GM21619 (cell line): ENCODE measurements at regions not wholly inside any gene's neighbourhood (a gene's known extent, or its start where the extent isn't known, plus 50 kb on each side); places are given as distances from the start of the nearest gene placed in this dataset.

ENCODE experiments used
- ATAC-seq: cut with Tn5 transposase; IDR thresholded peaks from one replicate; pipeline ENCODE4 v1.9.1; 2021; ENCODE audit not compliant: unreplicated experiment

- no peak for ATAC-seq
Measured at GRCh38 chr21:39056636-39057035, 126.6 kb downstream of the PSMG1 start.

GRCh38 chr21:39055167-39055767 lies 128.0 kb downstream of the PSMG1 start:
- ATAC-seq = no peak

GRCh38 chr21:39054066-39054465 lies 129.2 kb downstream of the PSMG1 start:
- no peak for ATAC-seq

- no peak for ATAC-seq
Measured at GRCh38 chr21:39053126-39053525, 130.1 kb downstream of the PSMG1 start.

- ATAC-seq = no peak
Measured at GRCh38 chr21:39052718-39053117, 130.5 kb downstream of the PSMG1 start.

- ATAC-seq = no peak
Measured at GRCh38 chr21:39051588-39051949, 131.7 kb downstream of the PSMG1 start.

- ATAC-seq = no peak
Measured at GRCh38 chr21:39050841-39051587, 132.2 kb downstream of the PSMG1 start.

- no peak for ATAC-seq
Measured at GRCh38 chr21:39048574-39048973, 134.7 kb downstream of the PSMG1 start.

GRCh38 chr21:39048064-39048463 lies 135.2 kb downstream of the PSMG1 start:
- no peak for ATAC-seq

GRCh38 chr21:39047046-39047445 lies 136.2 kb downstream of the PSMG1 start:
- ATAC-seq = no peak

GRCh38 chr21:39046236-39046916 lies 136.9 kb downstream of the PSMG1 start:
- no peak for ATAC-seq

GRCh38 chr21:39041816-39042215 lies 141.4 kb downstream of the PSMG1 start:
- no peak for ATAC-seq

- no peak for ATAC-seq
Measured at GRCh38 chr21:39040494-39041110, 142.6 kb downstream of the PSMG1 start.

GRCh38 chr21:39037807-39038405 lies 145.3 kb downstream of the PSMG1 start:
- no peak for ATAC-seq

- no peak for ATAC-seq
Measured at GRCh38 chr21:39036581-39036980, 146.7 kb downstream of the PSMG1 start.

GRCh38 chr21:39034590-39035536 lies 148.4 kb downstream of the PSMG1 start:
- no peak for ATAC-seq

GRCh38 chr21:39033878-39034589 lies 149.2 kb downstream of the PSMG1 start:
- no peak for ATAC-seq

GRCh38 chr21:39029900-39030884 lies 153.1 kb downstream of the PSMG1 start:
- ATAC-seq = no peak
